Large intestine (tissue), 3 donors: ENCODE measurements at regions not wholly inside any gene's neighbourhood (a gene's known extent, or its start where the extent isn't known, plus 50 kb on each side); places are given as distances from the start of the nearest gene placed in this dataset.

Source experiments
- DNase-seq, 2 donors: peaks; one replicate each; pipeline versions ENCODE4 v3.0.0 to v3.0.0-alpha.2; 2013
- H3K27ac ChIP-seq: one replicate; pipeline ENCODE4 v1.5.1; 2013; ENCODE audit warnings: low read length
- H3K27me3 ChIP-seq: 2 replicates; pipeline ENCODE4 v1.6.1; 2013; ENCODE audit warnings: low read length; ENCODE audit not compliant: control insufficient read depth, insufficient read depth
- H3K36me3 ChIP-seq: 2 replicates; pipeline ENCODE4 v1.6.1; 2013; ENCODE audit warnings: low read length; ENCODE audit not compliant: control insufficient read depth, insufficient read depth
- H3K4me1 ChIP-seq: one replicate; pipeline ENCODE4 v1.6.1; 2013; ENCODE audit warnings: low read length; ENCODE audit not compliant: control insufficient read depth, insufficient read depth
- H3K4me3 ChIP-seq: one replicate; pipeline ENCODE4 v1.5.1; 2013; ENCODE audit warnings: low read length
- H3K9me3 ChIP-seq: one replicate; pipeline ENCODE4 v1.6.1; 2013; ENCODE audit warnings: mild to moderate bottlenecking, low read depth, low read length, moderate library complexity; ENCODE audit not compliant: control insufficient read depth
- WGBS: methylation state at CpG from one replicate; pipeline ENCODE4 v1.1.5; 2013; ENCODE audit warnings: low lambda C conversion rate; ENCODE audit not compliant: insufficient coverage; 5-methylcytosine and 5-hydroxymethylcytosine counted together

- Histone ChIP-seq H3K27me3 (no peaks in the 10 kb centered on the region), H3K27ac (no peak overlapping the region)
These were observed 1444.0 kb upstream of the PCDH7 start for GRCh38 chr4:29276150-29276549.

GRCh38 chr4:29277381-29277780 lies 1442.8 kb upstream of the PCDH7 start:
- Histone ChIP-seq H3K27ac (no peak overlapping the region), H3K36me3 (no peaks in the 10 kb centered on the region), H3K4me3 (no peak overlapping the region), H3K4me1 (no peaks in the 10 kb centered on the region), H3K27me3 (no peaks in the 10 kb centered on the region), H3K9me3 (peaks cover 2% of the 10 kb centered on the region)
- DNase-seq: no peak

More at GRCh38 chr4:29276150-29276549, 1444.0 kb upstream of the PCDH7 start:
- WGBS: no CpG with 5 or more reads among the region's 1 CpG
- no peak for DNase-seq
- Histone ChIP-seq H3K4me1 (no peaks in the 10 kb centered on the region), H3K9me3 (peaks cover 2% of the 10 kb centered on the region), H3K36me3 (no peaks in the 10 kb centered on the region), H3K4me3 (no peak overlapping the region)

- Histone ChIP-seq H3K36me3 (no peaks in the 10 kb centered on the region), H3K4me1 (no peaks in the 10 kb centered on the region), H3K9me3 (peaks cover 2% of the 10 kb centered on the region), H3K27me3 (no peaks in the 10 kb centered on the region), H3K27ac (no peak overlapping the region), H3K4me3 (no peak overlapping the region)
- no peak for DNase-seq
- WGBS: 50% methylated on average over 1 of the region's 2 CpGs
These were observed 1441.6 kb upstream of the PCDH7 start for GRCh38 chr4:29278585-29278984.

- 88% methylated on average over 1 of the region's 1 CpG for WGBS
- H3K4me1 ChIP-seq: no peaks in the 10 kb centered on the region
- no peak for DNase-seq
- H3K36me3 ChIP-seq: no peaks in the 10 kb centered on the region
- H3K27ac ChIP-seq: no peak overlapping the region
- no peaks in the 10 kb centered on the region for H3K9me3 ChIP-seq
- no peaks in the 10 kb centered on the region for H3K27me3 ChIP-seq
- no peak overlapping the region for H3K4me3 ChIP-seq
These were observed 1431.1 kb upstream of the PCDH7 start for GRCh38 chr4:29289118-29289517.

- DNase-seq: no peak
- H3K9me3 ChIP-seq: no peaks in the 10 kb centered on the region
- no peak overlapping the region for H3K4me3 ChIP-seq
- no peaks in the 10 kb centered on the region for H3K27me3 ChIP-seq
- no peaks in the 10 kb centered on the region for H3K4me1 ChIP-seq
- no peak overlapping the region for H3K27ac ChIP-seq
- H3K36me3 ChIP-seq: no peaks in the 10 kb centered on the region
These were observed 1424.9 kb upstream of the PCDH7 start for GRCh38 chr4:29295280-29295679.

- Histone ChIP-seq H3K9me3 (no peaks in the 10 kb centered on the region), H3K4me3 (no peak overlapping the region), H3K36me3 (no peaks in the 10 kb centered on the region), H3K27me3 (no peaks in the 10 kb centered on the region), H3K27ac (no peak overlapping the region), H3K4me1 (no peaks in the 10 kb centered on the region)
- WGBS: no CpG with 5 or more reads among the region's 3 CpGs
- no peak for DNase-seq
These were observed 1415.6 kb upstream of the PCDH7 start for GRCh38 chr4:29304595-29304994.

GRCh38 chr4:29307256-29307655 lies 1412.9 kb upstream of the PCDH7 start:
- no peak for DNase-seq

GRCh38 chr4:29307755-29308154 lies 1412.4 kb upstream of the PCDH7 start:
- H3K36me3 ChIP-seq: no peaks in the 10 kb centered on the region
- WGBS: 100% methylated on average over 1 of the region's 1 CpG
- H3K27me3 ChIP-seq: no peaks in the 10 kb centered on the region
- no peaks in the 10 kb centered on the region for H3K9me3 ChIP-seq
- no peak overlapping the region for H3K27ac ChIP-seq
- no peaks in the 10 kb centered on the region for H3K4me1 ChIP-seq
- DNase-seq: no peak
- no peak overlapping the region for H3K4me3 ChIP-seq

More at GRCh38 chr4:29307256-29307655, 1412.9 kb upstream of the PCDH7 start:
- no peaks in the 10 kb centered on the region for H3K36me3 ChIP-seq
- no peaks in the 10 kb centered on the region for H3K4me1 ChIP-seq
- H3K27me3 ChIP-seq: no peaks in the 10 kb centered on the region
- no peak overlapping the region for H3K27ac ChIP-seq
- no peak overlapping the region for H3K4me3 ChIP-seq
- H3K9me3 ChIP-seq: no peaks in the 10 kb centered on the region

GRCh38 chr4:29309050-29309449 lies 1411.1 kb upstream of the PCDH7 start:
- H3K36me3 ChIP-seq: no peaks in the 10 kb centered on the region
- H3K4me3 ChIP-seq: no peak overlapping the region
- no peaks in the 10 kb centered on the region for H3K9me3 ChIP-seq
- no peaks in the 10 kb centered on the region for H3K27me3 ChIP-seq
- H3K4me1 ChIP-seq: no peaks in the 10 kb centered on the region
- WGBS: 83% methylated on average over 1 of the region's 3 CpGs
- H3K27ac ChIP-seq: no peak overlapping the region
- DNase-seq: no peak

- Histone ChIP-seq H3K9me3 (no peaks in the 10 kb centered on the region), H3K4me3 (no peak overlapping the region), H3K4me1 (no peaks in the 10 kb centered on the region), H3K36me3 (no peaks in the 10 kb centered on the region), H3K27me3 (no peaks in the 10 kb centered on the region), H3K27ac (no peak overlapping the region)
- no peak for DNase-seq
These were observed 1409.9 kb upstream of the PCDH7 start for GRCh38 chr4:29310252-29310651.

- Histone ChIP-seq H3K36me3 (no peaks in the 10 kb centered on the region), H3K9me3 (no peaks in the 10 kb centered on the region), H3K4me3 (no peak overlapping the region), H3K27me3 (no peaks in the 10 kb centered on the region), H3K27ac (no peak overlapping the region), H3K4me1 (no peaks in the 10 kb centered on the region)
- no CpG with 5 or more reads among the region's 1 CpG for WGBS
- no peak for DNase-seq
These were observed 1408.9 kb upstream of the PCDH7 start for GRCh38 chr4:29311247-29311646.
